Endothelial cell of umbilical vein (primary cell): ENCODE measurements at regions not wholly inside any gene's neighbourhood (a gene's known extent, or its start where the extent isn't known, plus 50 kb on each side); places are given as distances from the start of the nearest gene placed in this dataset.

Experiments
- BruUV-seq: library from RNA; stranded (reverse); fragments of 400-500 nt; replicated peaks from 2 replicates; lab custom pipeline; 2021; lab: Mats Ljungman, UMichigan
- CTCF ChIA-PET: fragments of 300-600, 350-600 bp; sonication (Branson Sonifier 250); formaldehyde crosslinking; loops from one replicate; lab custom pipeline; 2021; ENCODE audit warnings: antibody characterized with exemption, inconsistent platforms; lab: Charles Lee
- POLR2A ChIA-PET: fragments of 300-600, 350-600 bp; sonication (Branson Sonifier 250); formaldehyde crosslinking; loops from one replicate; lab custom pipeline; 2021; ENCODE audit warnings: antibody characterized with exemption, inconsistent platforms; lab: Charles Lee
- DNase-seq: peaks from one replicate; pipeline ENCODE4 v3.0.0-alpha.2; 2011; ENCODE audit warnings: low read depth, low spot score
- FAIRE-seq: peaks from 2 replicates; lab custom pipeline; 2011; peaks lifted over from hg19 to GRCh38; lab: Jason Lieb, UNC
- H2AFZ ChIP-seq: 2 replicates; pipeline ENCODE4 v1.6.0; 2012; ENCODE audit warnings: low read depth, low read length, control low read depth, inconsistent platforms
- H3K27ac ChIP-seq: 2 replicates; pipeline ENCODE4 v1.5.1; 2011; ENCODE audit warnings: low read depth, mild to moderate bottlenecking, control low read depth, low read length, moderate library complexity; ENCODE audit not compliant: insufficient read depth
- H3K27me3 ChIP-seq, 2 experiments: 2 replicates each; pipeline versions ENCODE4 v1.6.0 to v1.6.1; 2011; ENCODE audit warnings: low read length in 2 of 2, mixed read lengths in 1 of 2; ENCODE audit not compliant: control insufficient read depth in 2 of 2, insufficient read depth in 2 of 2
- H3K36me3 ChIP-seq, 2 experiments: 2 replicates in 1 of 2; 3 replicates in 1 of 2; pipeline ENCODE4 v1.5.1; 2011; ENCODE audit warnings: low read length in 2 of 2, mild to moderate bottlenecking in 1 of 2, moderate library complexity in 1 of 2; ENCODE audit not compliant: control insufficient read depth in 2 of 2, insufficient read depth in 2 of 2; ENCODE audit errors: extremely low read depth in 1 of 2
- H3K4me1 ChIP-seq: 3 replicates; pipeline ENCODE4 v1.5.1; 2011; ENCODE audit warnings: mild to moderate bottlenecking, low read length; ENCODE audit not compliant: control insufficient read depth, insufficient read depth; ENCODE audit errors: extremely low read depth
- H3K4me2 ChIP-seq: 2 replicates; pipeline ENCODE4 v1.6.1; 2011; ENCODE audit warnings: low read length, control low read depth, mixed read lengths; ENCODE audit not compliant: insufficient read depth
- H3K4me3 ChIP-seq, 3 experiments: fragments of 200-600 bp in 1 of 3; sonication (generic), shearing (Covaris generic) in 1 of 3; replicated peaks in 1 of 3; 2 replicates each; pipeline ENCODE4 v1.5.1; 2011 to 2016; ENCODE audit warnings: control low read depth in 3 of 3, low read length in 3 of 3, mild to moderate bottlenecking in 2 of 3, inconsistent platforms in 1 of 3, low read depth in 1 of 3, moderate library complexity in 1 of 3; ENCODE audit not compliant: insufficient read depth in 1 of 3
- H3K79me2 ChIP-seq: 2 replicates; pipeline ENCODE4 v1.6.0; 2012; ENCODE audit warnings: low read length, inconsistent platforms; ENCODE audit not compliant: control insufficient read depth, insufficient read depth
- H3K9ac ChIP-seq: replicated peaks from 2 replicates; pipeline ENCODE3; 2011; ENCODE audit warnings: low read length, control low read depth; ENCODE audit not compliant: insufficient read depth; ENCODE audit errors: extremely low read depth
- H3K9me1 ChIP-seq: replicated peaks from 3 replicates; pipeline ENCODE4 v1.6.0; 2011; ENCODE audit warnings: mild to moderate bottlenecking, low read length; ENCODE audit not compliant: control insufficient read depth, insufficient read depth; ENCODE audit errors: extremely low read depth
- H3K9me3 ChIP-seq: replicated peaks from 2 replicates; pipeline ENCODE4 v1.5.1; 2012; ENCODE audit warnings: low read length, inconsistent platforms; ENCODE audit not compliant: control insufficient read depth, insufficient read depth
- H4K20me1 ChIP-seq: replicated peaks from 2 replicates; pipeline ENCODE3; 2011; ENCODE audit warnings: mild to moderate bottlenecking, low read length; ENCODE audit not compliant: control insufficient read depth, insufficient read depth; ENCODE audit errors: extremely low read depth
- CTCF ChIP-seq, 2 donors: IDR thresholded peaks; 1 replicate in 1 of 2; 2 replicates in 1 of 2; pipeline ENCODE4 v1.5.1; 2011; ENCODE audit warnings: low read length in 2 of 2, mild to moderate bottlenecking in 2 of 2, moderate library complexity in 2 of 2, control low read depth in 1 of 2, inconsistent platforms in 1 of 2, low read depth in 1 of 2; ENCODE audit not compliant: insufficient read depth in 1 of 2; ENCODE audit errors: extremely low read depth in 1 of 2
- EZH2 ChIP-seq: IDR thresholded peaks from 2 replicates; pipeline ENCODE4 v1.6.1; 2012; ENCODE audit warnings: borderline replicate concordance, low read depth, mild to moderate bottlenecking, moderate library complexity, low read length, inconsistent platforms; ENCODE audit not compliant: severe bottlenecking
- FOS ChIP-seq: IDR thresholded peaks from 2 replicates; pipeline ENCODE4 v1.6.1; 2011; ENCODE audit warnings: mild to moderate bottlenecking, low read length, moderate library complexity, borderline replicate concordance; ENCODE audit not compliant: insufficient read depth
- GATA2 ChIP-seq: IDR thresholded peaks from 2 replicates; pipeline ENCODE4 v1.7.0; 2011; ENCODE audit warnings: low read depth, mild to moderate bottlenecking, moderate library complexity, mixed read lengths, low read length; ENCODE audit not compliant: insufficient read length, insufficient read depth
- JUN ChIP-seq: IDR thresholded peaks from 2 replicates; pipeline ENCODE4 v1.6.1; 2011; ENCODE audit warnings: borderline replicate concordance, low read depth; ENCODE audit not compliant: insufficient read length, insufficient read depth
- MAX ChIP-seq: IDR thresholded peaks from 2 replicates; pipeline ENCODE4 v1.6.1; 2011; ENCODE audit not compliant: insufficient read depth, insufficient read length
- MYC ChIP-seq: IDR thresholded peaks from one replicate; pipeline ENCODE4 v1.6.1; 2011; ENCODE audit warnings: mild to moderate bottlenecking, low read depth, low read length
- POLR2A ChIP-seq: IDR thresholded peaks from 2 replicates; pipeline ENCODE4 v1.6.1; 2012; ENCODE audit warnings: low read depth, mild to moderate bottlenecking, control low read depth, low read length
- POLR2AphosphoS5 ChIP-seq: IDR thresholded peaks from 2 replicates; pipeline ENCODE4 v1.6.1; 2012; ENCODE audit warnings: low read depth, mild to moderate bottlenecking, control low read depth, low read length, moderate library complexity; ENCODE audit not compliant: insufficient read depth
- dilution Hi-C: fragments of 300-500 bp; cut with MboI; formaldehyde crosslinking; loops from one replicate; pipeline ENCODE4 v1.15.0; 2019; ENCODE audit warnings: low sequenced_read_pairs; ENCODE audit not compliant: extremely low pct_ligation_motif_present
- intact Hi-C: fragments of 100-400 bp; cut with micrococcal nuclease; formaldehyde crosslinking; loops from one replicate; pipeline ENCODE4 v1.10.0; 2022

GRCh38 chr20:52590100-52590499 is 382.1 kb upstream of the TSHZ2 start:
- Histone ChIP-seq H4K20me1 (no peaks in the 10 kb centered on the region), H3K27me3 (no peaks in the 10 kb centered on the region), H3K9ac (no peak overlapping the region), H3K9me1 (no peaks in the 10 kb centered on the region), H3K4me1 (no peaks in the 10 kb centered on the region), H3K9me3 (no peaks in the 10 kb centered on the region), H3K79me2 (no peaks in the 10 kb centered on the region), H3K36me3 (no peaks in the 10 kb centered on the region), H3K4me3 (no peak overlapping the region), H2AFZ (no peak overlapping the region), H3K4me2 (no peak overlapping the region), H3K27ac (no peak overlapping the region)
- ChIA-PET POLR2A (no interaction called here), CTCF (no interaction called here)
- BruUV-seq: no TSS peak
- intact Hi-C loops (no loop called here), dilution Hi-C loops (no loop called here)
- DNase-seq: no peak
- no peak for FAIRE-seq
- TF ChIP-seq FOS: no peak
- TF ChIP-seq GATA2: no peak
- no peak for TF ChIP-seq MYC
- no peak for TF ChIP-seq MAX
- no peak for TF ChIP-seq POLR2AphosphoS5
- TF ChIP-seq JUN: no peak
- TF ChIP-seq POLR2A: no peak
- no peak for TF ChIP-seq CTCF (IDR thresholded peaks at IDR 0.05; ENCODE audit: extremely low read depth in 1 of 2, insufficient read depth in 1 of 2, low read depth in 1 of 2, low read length in 2 of 2)
- TF ChIP-seq EZH2: no peak
